ENCODE measurements at regions not wholly inside any gene's neighbourhood (a gene's known extent, or its start where the extent isn't known, plus 50 kb on each side); places are given as distances from the start of the nearest gene placed in this dataset.

- DNase-seq = no peak
- Mint-ChIP-seq H3K36me3 (no peaks in the 10 kb centered on the region), H3K9me3 (peaks cover 0 to 1% (median 0%) of the 10 kb centered on the region in 7 donors), H3K4me3 (no peak overlapping the region), H3K27me3 (peaks cover 19 to 35% (median 30%) of the 10 kb centered on the region in 3 donors), H3K27ac (no peak overlapping the region), H3K4me1 (no peaks in the 10 kb centered on the region)
- ATAC-seq (ENCODE audit: low read depth in 2 of 2) = no peak
Observed at GRCh38 chr15:29920515-29920914, 98.2 kb upstream of the TJP1 start.

GRCh38 chr15:29919380-29919881, 97.2 kb upstream of the TJP1 start:
- H3K36me3 Mint-ChIP-seq = no peaks in the 10 kb centered on the region
- ATAC-seq (ENCODE audit: low read depth in 2 of 2) = no peak
- H3K9me3 Mint-ChIP-seq = peaks cover 0 to 1% (median 0%) of the 10 kb centered on the region in 7 donors
- H3K27me3 Mint-ChIP-seq = peaks cover 19 to 35% (median 33%) of the 10 kb centered on the region in 3 donors
- H3K4me1 Mint-ChIP-seq = no peaks in the 10 kb centered on the region
- H3K27ac Mint-ChIP-seq = no peak overlapping the region
- DNase-seq = no peak
- no peak overlapping the region for H3K4me3 Mint-ChIP-seq

- no peak for ATAC-seq (ENCODE audit: low read depth in 2 of 2)
- Mint-ChIP-seq H3K27me3 (peaks cover 14 to 35% (median 26%) of the 10 kb centered on the region in 3 donors), H3K27ac (no peak overlapping the region), H3K9me3 (peaks cover 0 to 2% (median 0%) of the 10 kb centered on the region in 7 donors), H3K36me3 (no peaks in the 10 kb centered on the region), H3K4me1 (no peaks in the 10 kb centered on the region), H3K4me3 (no peak overlapping the region)
- no peak for DNase-seq
Observed at GRCh38 chr15:29917600-29918597, 95.6 kb upstream of the TJP1 start.

GRCh38 chr15:29914511-29914926, 92.3 kb upstream of the TJP1 start:
- no peak for DNase-seq
- Mint-ChIP-seq H3K9me3 (peaks cover 6 to 17% (median 11%) of the 10 kb centered on the region in 7 donors), H3K4me1 (no peaks in the 10 kb centered on the region), H3K4me3 (no peak overlapping the region), H3K27ac (no peak overlapping the region), H3K27me3 (peaks cover 0 to 22% (median 15%) of the 10 kb centered on the region in 3 donors), H3K36me3 (peaks cover 7 to 8% of the 10 kb centered on the region in 2 donors)
- ATAC-seq (ENCODE audit: low read depth in 2 of 2) = no peak

GRCh38 chr15:29913528-29914135, 91.4 kb upstream of the TJP1 start:
- no peaks in the 10 kb centered on the region for H3K4me1 Mint-ChIP-seq

GRCh38 chr15:29911705-29912104, 89.4 kb upstream of the TJP1 start:
- Mint-ChIP-seq H3K4me1 (no peaks in the 10 kb centered on the region), H3K4me3 (no peak overlapping the region), H3K27me3 (peaks cover 0 to 5% (median 0%) of the 10 kb centered on the region in 3 donors), H3K9me3 (peaks cover 6 to 17% (median 11%) of the 10 kb centered on the region in 7 donors), H3K36me3 (peaks cover 7 to 8% of the 10 kb centered on the region in 2 donors), H3K27ac (peak overlapping the region in 1 of 6 donors; percentile 12)
- DNase-seq (no peak), ATAC-seq (ENCODE audit: low read depth in 2 of 2) (no peak)

More at GRCh38 chr15:29913528-29914135, 91.4 kb upstream of the TJP1 start:
- no peak overlapping the region for H3K27ac Mint-ChIP-seq
- peaks cover 7 to 8% of the 10 kb centered on the region in 2 donors for H3K36me3 Mint-ChIP-seq
- ATAC-seq (ENCODE audit: low read depth in 2 of 2) (no peak), DNase-seq (no peak)
- peaks cover 6 to 17% (median 11%) of the 10 kb centered on the region in 7 donors for H3K9me3 Mint-ChIP-seq
- no peak overlapping the region for H3K4me3 Mint-ChIP-seq
- peaks cover 0 to 13% (median 6%) of the 10 kb centered on the region in 3 donors for H3K27me3 Mint-ChIP-seq

- ATAC-seq (ENCODE audit: low read depth in 2 of 2) = no peak
- no peak for DNase-seq
- H3K27me3 Mint-ChIP-seq = peaks cover 0 to 5% (median 0%) of the 10 kb centered on the region in 3 donors
- H3K27ac Mint-ChIP-seq = no peak overlapping the region
- peaks cover 6 to 21% (median 11%) of the 10 kb centered on the region in 7 donors for H3K9me3 Mint-ChIP-seq
- H3K36me3 Mint-ChIP-seq = peaks cover 7 to 8% of the 10 kb centered on the region in 2 donors
- no peaks in the 10 kb centered on the region for H3K4me1 Mint-ChIP-seq
- no peak overlapping the region for H3K4me3 Mint-ChIP-seq
Observed at GRCh38 chr15:29910068-29910467, 87.8 kb upstream of the TJP1 start.

- H3K9me3 Mint-ChIP-seq = peaks cover 0 to 4% (median 2%) of the 10 kb centered on the region in 7 donors
- H3K36me3 Mint-ChIP-seq = no peaks in the 10 kb centered on the region
Observed at GRCh38 chr15:29904757-29905417, 82.6 kb upstream of the TJP1 start.

GRCh38 chr15:29903785-29904464, 81.7 kb upstream of the TJP1 start:
- Mint-ChIP-seq H3K27me3 (peaks cover 0 to 10% (median 9%) of the 10 kb centered on the region in 3 donors), H3K27ac (no peak overlapping the region), H3K4me3 (peak overlapping the region in 1 of 8 donors; percentile 21), H3K4me1 (no peaks in the 10 kb centered on the region), H3K9me3 (peaks cover 0 to 5% (median 2%) of the 10 kb centered on the region in 7 donors), H3K36me3 (no peaks in the 10 kb centered on the region)
- DNase-seq (no peak), ATAC-seq (ENCODE audit: low read depth in 2 of 2) (no peak)

More at GRCh38 chr15:29904757-29905417, 82.6 kb upstream of the TJP1 start:
- Mint-ChIP-seq H3K4me1 (no peaks in the 10 kb centered on the region), H3K4me3 (no peak overlapping the region), H3K27me3 (peaks cover 0 to 5% (median 4%) of the 10 kb centered on the region in 3 donors), H3K27ac (no peak overlapping the region)
- no peak for DNase-seq
- no peak for ATAC-seq (ENCODE audit: low read depth in 2 of 2)

GRCh38 chr15:29903028-29903427, 80.8 kb upstream of the TJP1 start:
- Mint-ChIP-seq H3K9me3 (peaks cover 2 to 8% (median 3%) of the 10 kb centered on the region in 7 donors), H3K27ac (no peak overlapping the region), H3K4me1 (no peaks in the 10 kb centered on the region), H3K4me3 (no peak overlapping the region), H3K27me3 (peaks cover 0 to 10% (median 9%) of the 10 kb centered on the region in 3 donors), H3K36me3 (peaks cover 0 to 4% of the 10 kb centered on the region in 2 donors)
- DNase-seq (no peak), ATAC-seq (ENCODE audit: low read depth in 2 of 2) (no peak)

- DNase-seq (no peak), ATAC-seq (ENCODE audit: low read depth in 2 of 2) (no peak)
- peak overlapping the region in 1 of 6 donors; percentile 2 for H3K27ac Mint-ChIP-seq
Observed at GRCh38 chr15:29900237-29901189, 78.2 kb upstream of the TJP1 start.

More at GRCh38 chr15:29900237-29901189, 78.2 kb upstream of the TJP1 start:
- Mint-ChIP-seq H3K27me3 (peaks cover 0 to 10% (median 9%) of the 10 kb centered on the region in 3 donors), H3K36me3 (peaks cover 0 to 4% of the 10 kb centered on the region in 2 donors), H3K9me3 (peaks cover 4 to 19% (median 15%) of the 10 kb centered on the region in 7 donors), H3K4me3 (no peak overlapping the region), H3K4me1 (no peaks in the 10 kb centered on the region)

Data from naive B cell (primary cell).